GM04503 (cell line): ENCODE measurements at regions not wholly inside any gene's neighbourhood (a gene's known extent, or its start where the extent isn't known, plus 50 kb on each side); places are given as distances from the start of the nearest gene placed in this dataset.
A peak's percentile ranks its signal among the peaks of the same experiment; 100 is the strongest.
"Not testable (repeated sequence)": the region's sequence is repeated elsewhere in the genome, so short reads cannot be mapped to it uniquely, and the experiment has no call there.

ENCODE experiments used
- DNase-seq: peaks from one replicate; pipeline ENCODE4 v3.0.0-alpha.2; 2012; ENCODE audit warnings: low read depth

- DNase-seq, result no peak
Measured at GRCh38 chr4:100026066-100026465, 76.0 kb upstream of the H2AZ1 start.

DNA sequence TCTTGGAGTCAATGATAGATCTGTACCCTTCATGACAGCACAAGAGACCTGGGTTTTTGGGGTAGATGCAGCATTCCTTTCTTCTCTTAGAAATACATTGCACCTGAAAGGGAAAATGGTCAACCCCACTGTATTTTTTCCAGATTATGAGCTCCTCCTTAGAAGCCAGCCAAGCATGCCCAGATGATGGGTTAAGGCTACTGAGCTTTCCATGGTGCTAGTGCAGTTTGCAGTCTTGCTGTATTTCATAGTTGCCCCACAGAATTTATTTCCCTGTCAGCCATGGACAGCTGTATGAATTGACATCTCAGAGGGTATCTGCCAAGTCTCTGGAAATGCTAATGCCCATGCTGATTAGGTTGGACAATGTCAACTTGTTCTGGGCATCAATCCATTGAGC lies 73.7 kb upstream of the H2AZ1 start:
- DNase-seq, result no peak

- DNase-seq, result no peak
Measured at GRCh38 chr4:100022792-100023222, 72.7 kb upstream of the H2AZ1 start.

DNA sequence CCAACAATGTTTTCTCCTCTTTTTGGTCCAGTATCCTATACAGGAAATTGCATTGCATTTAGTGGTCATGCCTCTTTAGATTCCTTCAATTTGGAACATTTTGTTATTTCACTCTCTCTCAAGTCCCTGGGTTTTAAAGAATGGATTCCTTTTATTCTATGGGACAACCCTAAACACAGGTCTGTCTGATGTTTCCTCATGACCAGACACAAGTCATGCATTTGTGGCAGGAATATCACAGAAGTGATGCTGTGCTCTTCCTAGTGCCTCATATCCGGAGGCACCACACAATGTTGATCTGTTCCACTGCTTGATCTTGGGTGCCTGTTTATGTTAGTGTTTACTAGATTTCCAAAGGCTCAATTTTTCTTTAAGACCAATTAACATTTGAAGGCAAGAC lies 69.7 kb upstream of the H2AZ1 start:
- no peak for DNase-seq

DNA sequence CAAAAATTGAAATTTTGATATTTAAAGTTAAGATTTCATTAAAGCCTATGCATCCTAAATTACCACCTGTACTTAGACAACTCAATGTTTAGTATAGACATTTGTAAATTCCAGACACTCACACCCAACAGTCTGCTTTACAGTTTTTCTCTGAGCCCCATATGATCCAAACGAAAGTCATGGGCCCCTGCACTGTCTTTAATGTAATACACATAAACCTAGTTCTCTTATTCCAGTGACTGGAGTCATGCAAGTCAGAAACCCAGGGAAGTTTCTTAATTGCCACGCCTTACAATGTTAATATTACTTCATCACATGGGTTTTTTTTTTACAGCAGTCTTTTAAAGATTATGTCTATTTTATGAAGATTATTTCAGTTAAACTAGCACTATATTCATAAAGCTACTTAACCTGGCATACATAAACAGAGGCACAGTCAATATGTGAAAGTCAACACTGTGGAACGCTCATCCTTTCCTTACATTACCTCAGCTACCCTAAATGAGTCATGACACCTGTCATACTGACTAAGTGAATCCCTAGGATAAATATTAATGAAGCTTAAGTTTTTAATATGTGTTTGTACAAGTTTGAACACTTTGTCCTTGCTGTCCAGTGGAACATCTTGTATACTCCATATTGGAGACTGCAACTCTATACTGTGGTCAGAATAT lies 67.7 kb upstream of the H2AZ1 start:
- DNase-seq, result no peak

DNA sequence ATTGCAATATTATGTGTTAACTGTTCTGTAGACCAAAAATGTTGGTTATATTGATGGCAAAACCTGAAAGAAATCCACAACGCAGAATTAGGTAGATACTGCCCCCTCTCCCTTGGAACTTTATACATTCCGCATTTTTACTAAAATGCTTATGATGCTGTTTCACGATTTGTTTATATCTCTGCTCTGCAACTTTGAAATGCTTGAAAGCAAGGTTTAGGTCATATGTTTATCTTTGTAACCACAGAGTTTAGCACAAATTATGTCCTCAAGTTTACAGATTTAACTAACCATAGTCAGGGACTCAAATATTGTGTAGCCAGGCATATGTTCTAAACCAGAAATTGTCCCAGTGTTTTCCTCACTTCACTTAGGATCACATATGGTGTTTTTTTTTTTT lies 66.1 kb upstream of the H2AZ1 start:
- no peak for DNase-seq

GRCh38 chr4:100014616-100015015 lies 64.5 kb upstream of the H2AZ1 start:
- no peak for DNase-seq

- no peak for DNase-seq
Measured at GRCh38 chr4:100009490-100009889, 59.4 kb upstream of the H2AZ1 start.

DNA sequence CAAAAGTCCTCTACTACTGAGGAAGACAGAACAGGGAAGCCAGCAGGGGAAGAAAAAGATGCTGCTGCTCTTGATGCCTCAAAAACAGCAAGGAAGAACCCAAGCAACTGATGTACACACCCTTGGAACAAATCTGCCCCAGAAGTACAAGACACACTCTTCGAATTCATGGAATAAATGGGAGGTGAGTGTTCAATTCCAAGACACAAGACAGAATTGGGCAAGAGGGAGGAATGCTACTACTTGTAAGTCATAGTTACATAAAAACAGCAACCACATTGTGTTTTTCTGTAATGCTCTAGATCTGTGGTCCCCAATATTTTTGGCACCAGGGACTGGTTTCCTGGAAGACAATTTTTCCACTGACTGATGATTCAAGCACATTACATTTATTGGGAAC lies 58.0 kb upstream of the H2AZ1 start:
- DNase-seq, result peak; percentile 57

DNA sequence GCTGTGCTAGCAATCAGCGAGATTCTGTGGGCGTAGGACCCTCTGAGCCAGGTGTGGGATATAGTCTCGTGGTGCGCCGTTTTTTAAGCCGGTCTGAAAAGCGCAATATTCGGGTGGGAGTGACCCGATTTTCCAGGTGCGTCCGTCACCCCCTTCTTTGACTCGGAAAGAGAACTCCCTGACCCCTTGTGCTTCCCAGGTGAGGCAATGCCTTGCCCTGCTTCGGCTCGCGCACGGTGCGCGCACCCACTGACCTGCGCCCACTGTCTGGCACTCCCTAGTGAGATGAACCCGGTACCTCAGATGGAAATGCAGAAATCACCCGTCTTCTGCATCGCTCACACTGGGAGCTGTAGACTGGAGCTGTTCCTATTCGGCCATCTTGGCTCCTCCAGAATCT lies 56.1 kb upstream of the H2AZ1 start:
- DNase-seq, result not testable (repeated sequence)
